GM19397 (cell line): ENCODE measurements at regions not wholly inside any gene's neighbourhood (a gene's known extent, or its start where the extent isn't known, plus 50 kb on each side); places are given as distances from the start of the nearest gene placed in this dataset.
"Not testable (repeated sequence)": the region's sequence is repeated elsewhere in the genome, so short reads cannot be mapped to it uniquely, and the experiment has no call there.

ENCODE experiments used
- ATAC-seq: cut with Tn5 transposase; IDR thresholded peaks from one replicate; pipeline ENCODE4 v1.9.1; 2021; ENCODE audit warnings: mild to moderate bottlenecking, moderate library complexity; ENCODE audit not compliant: unreplicated experiment

DNA sequence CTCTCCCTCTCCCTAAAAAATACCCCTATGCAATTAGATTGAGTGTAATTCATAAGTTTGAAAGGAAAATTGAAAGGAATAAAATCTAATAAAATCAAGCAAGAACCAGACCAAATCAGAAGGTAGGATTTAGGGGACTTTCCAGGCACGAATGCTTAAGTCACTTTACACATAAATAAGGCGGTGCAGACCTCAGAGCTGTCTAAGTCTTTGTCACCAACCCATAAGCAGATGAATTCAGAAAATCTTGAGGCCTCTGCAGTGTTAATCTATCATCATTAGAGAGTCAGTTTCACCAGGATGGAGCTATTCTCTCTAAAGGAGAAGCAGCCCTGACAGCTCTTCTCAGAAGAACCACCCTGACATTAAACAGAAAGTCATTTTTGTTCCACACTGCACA, 819.1 kb upstream of the AMELY start:
- ATAC-seq = no peak

GRCh38 chrY:7730071-7730470, 818.5 kb upstream of the AMELY start:
- no peak for ATAC-seq

DNA sequence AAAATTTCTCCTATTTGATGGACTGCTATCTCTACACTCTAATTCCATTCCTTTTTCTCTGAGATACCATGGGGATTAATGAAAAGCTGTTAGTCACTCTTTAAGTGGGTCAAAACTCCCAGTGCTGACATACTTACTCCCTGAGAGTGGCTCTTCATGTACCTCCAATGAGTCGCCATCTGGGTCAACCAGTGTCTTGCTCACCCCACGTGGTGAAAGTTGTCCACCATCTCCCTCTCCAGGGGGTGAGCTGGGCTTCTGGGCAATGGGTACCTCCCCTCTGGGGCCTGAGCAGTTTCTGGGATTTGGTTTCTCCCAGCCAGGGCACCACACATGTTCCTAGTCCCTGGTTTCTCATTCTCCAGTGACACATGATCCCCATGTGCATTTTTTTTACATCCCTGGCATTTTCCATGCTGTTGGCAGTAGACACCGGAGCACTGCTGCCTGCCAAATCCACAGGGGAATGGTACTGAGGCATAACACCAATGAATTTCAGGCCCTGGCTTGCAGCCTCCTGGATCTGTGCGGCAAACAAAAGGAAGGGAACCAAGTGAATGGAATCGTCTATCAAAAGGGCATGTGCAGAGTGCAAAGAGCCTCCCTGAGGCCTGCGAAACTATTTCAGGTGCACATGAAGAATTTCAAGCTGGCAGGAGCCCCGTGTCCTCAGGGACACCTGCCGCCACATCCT, 817.9 kb upstream of the AMELY start:
- no peak for ATAC-seq

DNA sequence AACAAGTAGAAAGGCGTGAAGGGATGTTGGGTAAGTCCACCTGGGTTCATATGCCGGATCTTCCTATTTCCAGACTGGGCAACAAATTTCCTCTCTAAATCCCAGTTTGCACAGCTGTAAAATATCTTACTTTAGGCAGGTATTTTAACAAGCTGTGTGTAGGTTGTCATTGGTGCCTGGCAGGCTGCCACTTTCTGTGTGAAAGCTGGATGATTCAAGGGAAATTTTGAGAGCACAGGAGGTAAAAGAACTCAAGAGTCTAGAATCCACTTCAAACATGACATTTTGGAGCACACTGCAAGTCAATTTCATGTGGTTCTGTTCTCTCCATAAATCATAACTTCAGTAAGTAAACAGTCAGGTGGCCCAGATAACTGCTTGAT, 817.4 kb upstream of the AMELY start:
- no peak for ATAC-seq

GRCh38 chrY:7725791-7726460, 814.4 kb upstream of the AMELY start:
- no peak for ATAC-seq

DNA sequence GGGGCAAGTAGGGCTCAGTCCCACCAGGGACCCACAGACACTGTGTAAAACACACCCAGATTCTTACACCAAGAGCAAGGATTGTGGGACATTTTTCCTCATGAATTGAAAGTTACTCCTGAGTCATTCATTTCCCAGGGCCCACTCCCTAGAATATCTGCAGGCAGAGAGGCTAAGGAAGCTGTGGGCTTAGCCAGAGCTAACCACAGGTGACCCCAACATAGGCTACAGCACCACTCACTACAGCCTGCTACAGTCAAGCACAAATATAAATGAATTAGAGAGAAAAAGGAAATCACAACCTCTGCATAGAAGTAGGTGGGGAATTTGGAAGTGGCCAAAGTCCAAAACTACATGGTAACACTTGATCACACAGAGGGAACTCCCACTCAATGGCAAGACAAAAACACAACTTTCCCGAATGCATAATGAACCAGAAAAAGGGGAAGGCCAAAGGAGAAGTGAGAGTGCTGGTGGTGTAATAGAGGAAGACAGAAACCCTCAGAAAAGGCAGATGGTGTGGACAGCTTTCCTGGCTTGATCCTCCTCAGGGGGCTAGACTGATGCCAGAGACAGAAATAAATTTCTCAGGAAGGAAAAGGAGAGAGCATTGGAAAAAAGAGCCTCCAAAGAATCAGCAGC, 812.6 kb upstream of the AMELY start:
- peak; percentile 62 for ATAC-seq

DNA sequence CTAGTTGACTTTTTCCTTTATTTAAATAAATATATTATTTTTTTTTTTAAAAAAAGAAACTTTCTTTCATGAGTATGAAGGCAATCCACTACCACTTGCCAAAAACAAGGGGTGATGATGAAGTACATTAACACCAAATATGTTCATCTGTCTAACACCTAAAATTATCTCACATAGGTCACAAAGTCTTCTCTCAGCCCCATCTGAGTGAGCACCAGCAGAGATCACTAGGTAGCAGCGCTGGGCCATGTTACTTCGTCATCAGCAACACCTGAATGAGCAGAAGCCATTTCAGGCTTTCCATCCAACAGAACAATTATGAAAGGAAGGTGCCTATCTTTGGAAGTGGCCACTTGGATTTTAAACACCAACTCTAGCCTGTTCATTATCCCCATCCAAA, 811.6 kb upstream of the AMELY start:
- ATAC-seq = no peak

DNA sequence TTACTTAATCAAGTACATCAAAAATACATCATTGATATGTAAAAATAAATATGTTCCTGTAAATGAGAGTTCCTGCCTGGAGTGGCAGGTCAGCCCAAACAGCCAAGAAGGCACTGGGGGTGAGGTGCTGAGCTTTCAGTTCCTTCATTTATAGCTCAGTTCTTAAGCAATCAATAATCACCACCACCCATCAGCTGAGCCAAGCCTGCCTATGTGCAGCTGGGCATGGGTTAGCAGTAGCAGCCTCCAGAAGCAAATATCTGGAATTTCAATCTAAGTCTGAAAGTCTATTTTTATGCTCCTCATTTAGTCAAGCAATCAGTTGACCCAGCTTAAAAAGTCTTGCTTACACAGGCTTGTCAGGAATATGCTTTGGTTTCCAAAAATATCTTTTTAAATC, 811.0 kb upstream of the AMELY start:
- peak; percentile 45 for ATAC-seq

DNA sequence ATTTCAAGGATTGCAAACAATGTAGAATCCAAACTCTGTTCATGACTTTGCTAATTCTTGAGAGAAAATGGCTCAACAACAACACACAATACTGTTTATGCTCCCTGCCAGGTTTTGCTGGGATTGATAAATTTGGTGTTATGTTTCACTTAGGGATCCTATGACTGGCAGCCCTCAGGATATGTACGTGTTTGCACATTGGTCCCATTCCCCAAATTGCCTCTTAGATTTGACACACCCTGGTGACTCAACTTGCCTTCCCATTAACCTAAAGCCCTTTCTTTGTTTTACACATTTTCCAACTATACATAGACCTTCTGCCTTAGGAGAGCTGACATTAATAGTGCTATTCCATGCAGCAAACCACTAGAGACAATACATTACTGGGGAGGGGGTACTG, 809.4 kb upstream of the AMELY start:
- ATAC-seq = no peak

GRCh38 chrY:7719271-7719670, 807.7 kb upstream of the AMELY start:
- no peak for ATAC-seq

- ATAC-seq = no peak
These were observed 807.1 kb upstream of the AMELY start for GRCh38 chrY:7718626-7719025.

- no peak for ATAC-seq
These were observed 806.6 kb upstream of the AMELY start for GRCh38 chrY:7718126-7718525.

DNA sequence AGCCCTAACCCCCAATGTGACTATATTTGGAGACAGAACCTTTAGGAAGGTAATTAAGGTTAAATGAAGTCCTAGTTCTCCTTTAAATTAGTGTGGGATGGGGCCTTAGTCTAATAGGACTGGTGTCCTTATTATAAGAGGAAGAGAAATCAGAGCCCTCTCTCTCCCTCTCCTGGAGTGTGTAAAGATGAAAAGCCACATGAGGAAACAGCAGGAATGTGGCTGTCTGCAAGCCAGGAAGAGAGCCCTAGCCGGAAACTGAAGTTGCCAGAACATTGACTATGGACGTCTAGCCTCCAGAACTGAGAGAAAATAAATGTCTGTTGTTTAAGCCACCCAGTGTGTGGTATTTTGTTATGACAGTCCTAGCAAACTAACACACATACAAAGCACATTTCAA, 802.9 kb upstream of the AMELY start:
- no peak for ATAC-seq

- ATAC-seq = not testable (repeated sequence)
These were observed 802.2 kb upstream of the AMELY start for GRCh38 chrY:7713738-7714137.

GRCh38 chrY:7712289-7712688, 800.7 kb upstream of the AMELY start:
- no peak for ATAC-seq

- ATAC-seq = no peak
These were observed 792.1 kb upstream of the AMELY start for GRCh38 chrY:7703578-7704140.

GRCh38 chrY:7702481-7702880, 790.9 kb upstream of the AMELY start:
- no peak for ATAC-seq

DNA sequence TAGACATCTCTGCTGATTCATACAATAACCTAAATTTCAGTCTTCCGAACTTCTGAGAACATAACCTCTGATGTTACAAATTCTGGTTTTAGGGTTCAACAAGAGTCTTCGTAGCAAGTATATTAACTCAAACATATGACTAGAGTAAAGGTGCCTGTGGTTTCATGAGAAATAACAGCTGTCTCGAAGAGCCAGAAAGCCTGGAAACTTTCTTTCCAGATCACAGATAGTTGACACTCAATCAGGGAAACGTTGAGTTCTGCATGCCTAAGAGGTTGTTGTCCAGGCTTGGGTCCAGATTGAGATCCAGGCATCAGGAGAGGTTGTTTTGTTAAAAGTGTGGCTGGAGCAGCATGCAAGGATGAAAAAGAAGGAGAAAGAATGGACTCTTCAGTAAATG, 790.1 kb upstream of the AMELY start:
- no peak for ATAC-seq

DNA sequence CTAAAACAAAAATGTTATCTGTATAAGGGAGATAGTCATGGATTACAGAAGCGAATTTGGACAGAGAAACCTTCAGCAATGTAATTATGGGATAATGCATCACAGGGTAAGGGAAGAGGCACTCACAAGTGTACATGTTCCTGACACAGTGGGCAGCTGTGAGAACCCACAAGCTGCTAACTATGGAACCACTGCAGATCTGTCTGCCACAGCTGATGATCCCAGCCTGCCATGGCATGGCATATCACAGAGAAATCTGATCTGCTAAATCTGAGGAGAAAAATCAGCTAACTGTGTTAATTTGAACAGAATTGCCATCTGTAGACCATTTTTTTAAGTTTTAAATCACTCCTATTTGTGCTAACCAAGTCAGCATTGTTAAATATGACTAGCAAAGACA, 786.0 kb upstream of the AMELY start:
- ATAC-seq = no peak

- ATAC-seq = no peak
These were observed 781.1 kb upstream of the AMELY start for GRCh38 chrY:7692701-7693100.

DNA sequence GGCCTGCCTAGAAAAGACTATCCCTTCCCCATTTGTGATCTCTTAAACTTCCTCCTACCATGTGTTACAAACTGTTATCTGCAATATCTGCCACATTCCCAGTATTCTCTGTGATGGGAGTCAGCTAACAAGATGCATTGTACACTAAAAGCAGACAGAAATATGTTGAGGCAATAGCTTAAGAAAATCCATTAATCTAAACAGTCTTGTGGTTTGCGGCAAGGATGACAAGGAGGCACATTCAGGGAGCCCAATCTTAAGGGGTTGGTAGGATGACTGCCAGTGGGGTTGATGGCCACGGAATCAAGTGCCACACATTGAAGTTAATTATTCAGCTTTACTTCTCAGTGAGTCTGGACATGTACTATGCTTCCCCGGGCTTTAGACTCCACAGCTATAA, 775.5 kb upstream of the AMELY start:
- no peak for ATAC-seq

DNA sequence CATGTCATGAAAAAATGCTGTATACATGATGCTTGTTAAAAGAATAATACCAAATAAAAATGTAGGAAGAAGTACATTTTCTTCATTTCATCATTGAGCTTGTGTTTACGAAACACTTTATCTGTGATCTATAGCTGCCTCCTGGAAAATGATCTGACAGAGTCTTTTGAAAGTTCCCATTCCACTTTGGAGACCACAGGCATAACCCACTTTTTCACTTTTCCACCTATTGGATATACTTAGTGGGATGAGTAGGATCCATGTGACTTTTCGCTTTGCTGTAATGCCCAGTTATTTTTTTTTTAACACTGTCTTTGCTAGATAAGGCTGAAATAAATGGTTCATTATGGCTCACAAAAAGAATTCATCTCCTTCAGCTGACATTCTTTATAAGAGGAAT, 773.0 kb upstream of the AMELY start:
- ATAC-seq = no peak
